H1 (cell line): ENCODE measurements at regions not wholly inside any gene's neighbourhood (a gene's known extent, or its start where the extent isn't known, plus 50 kb on each side); places are given as distances from the start of the nearest gene placed in this dataset.
"Not testable (repeated sequence)": the region's sequence is repeated elsewhere in the genome, so short reads cannot be mapped to it uniquely, and the experiment has no call there.

Source experiments
- POLR2A ChIP-seq, 2 experiments: IDR thresholded peaks; 1 replicate in 1 of 2; 2 replicates in 1 of 2; pipeline ENCODE4 v1.6.1; 2011; ENCODE audit warnings: low read depth in 2 of 2, low read length in 2 of 2, mild to moderate bottlenecking in 2 of 2; ENCODE audit errors: control extremely low read depth in 1 of 2
- POLR2AphosphoS5 ChIP-seq: IDR thresholded peaks from 2 replicates; pipeline ENCODE4 v1.6.1; 2011; ENCODE audit warnings: low read depth, low read length
- SIRT6 ChIP-seq: IDR thresholded peaks from one replicate; pipeline ENCODE4 v1.7.1; 2012; ENCODE audit warnings: low read length, inconsistent platforms
- TAF1 ChIP-seq: IDR thresholded peaks from 2 replicates; pipeline ENCODE4 v1.6.1; 2011; ENCODE audit warnings: mild to moderate bottlenecking, low read depth, low read length
- ZNF274 ChIP-seq: IDR thresholded peaks from 2 replicates; pipeline ENCODE4 v1.7.0; 2012; ENCODE audit warnings: low read length, borderline replicate concordance; ENCODE audit errors: extremely low read depth
- TF ChIP-seq, protein P1 (sequence below), 3 experiments: IDR thresholded peaks; 1 replicate in 2 of 3; 2 replicates in 1 of 3; pipeline versions ENCODE4 v1.5.1 to v1.6.1; 2011; ENCODE audit warnings: low read length in 3 of 3, mild to moderate bottlenecking in 3 of 3, inconsistent platforms in 2 of 3, low read depth in 1 of 3, moderate library complexity in 1 of 3; ENCODE audit not compliant: insufficient read depth in 1 of 3; ENCODE audit errors: control extremely low read depth in 1 of 3
- TF ChIP-seq, protein P2 (sequence below): IDR thresholded peaks from 2 replicates; pipeline ENCODE4 v1.6.1; 2011; ENCODE audit warnings: low read depth, mild to moderate bottlenecking, low read length; ENCODE audit not compliant: insufficient read depth
- TF ChIP-seq, protein P3 (sequence below): IDR thresholded peaks from 2 replicates; pipeline ENCODE4 v1.6.1; 2012; ENCODE audit warnings: low read length, inconsistent platforms

DNA sequence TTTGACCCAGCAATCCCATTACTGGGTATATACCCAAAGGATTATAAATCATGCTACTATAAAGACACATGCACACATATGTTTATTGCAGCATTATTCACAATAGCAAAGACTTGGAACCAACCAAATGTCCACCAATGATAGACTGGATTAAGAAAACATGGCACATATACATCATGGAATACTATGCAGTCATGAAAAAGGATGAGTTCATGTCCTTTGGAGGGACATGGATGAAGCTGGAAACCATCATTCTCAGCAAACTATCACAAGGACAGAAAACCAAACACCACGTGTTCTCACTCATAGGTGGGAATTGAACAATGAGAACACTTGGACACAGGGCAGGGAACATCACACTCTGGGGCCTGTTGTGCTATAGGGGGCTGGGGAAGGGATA, 326.9 kb downstream of the INSIG2 start:
- TF ChIP-seq, protein P1, sequence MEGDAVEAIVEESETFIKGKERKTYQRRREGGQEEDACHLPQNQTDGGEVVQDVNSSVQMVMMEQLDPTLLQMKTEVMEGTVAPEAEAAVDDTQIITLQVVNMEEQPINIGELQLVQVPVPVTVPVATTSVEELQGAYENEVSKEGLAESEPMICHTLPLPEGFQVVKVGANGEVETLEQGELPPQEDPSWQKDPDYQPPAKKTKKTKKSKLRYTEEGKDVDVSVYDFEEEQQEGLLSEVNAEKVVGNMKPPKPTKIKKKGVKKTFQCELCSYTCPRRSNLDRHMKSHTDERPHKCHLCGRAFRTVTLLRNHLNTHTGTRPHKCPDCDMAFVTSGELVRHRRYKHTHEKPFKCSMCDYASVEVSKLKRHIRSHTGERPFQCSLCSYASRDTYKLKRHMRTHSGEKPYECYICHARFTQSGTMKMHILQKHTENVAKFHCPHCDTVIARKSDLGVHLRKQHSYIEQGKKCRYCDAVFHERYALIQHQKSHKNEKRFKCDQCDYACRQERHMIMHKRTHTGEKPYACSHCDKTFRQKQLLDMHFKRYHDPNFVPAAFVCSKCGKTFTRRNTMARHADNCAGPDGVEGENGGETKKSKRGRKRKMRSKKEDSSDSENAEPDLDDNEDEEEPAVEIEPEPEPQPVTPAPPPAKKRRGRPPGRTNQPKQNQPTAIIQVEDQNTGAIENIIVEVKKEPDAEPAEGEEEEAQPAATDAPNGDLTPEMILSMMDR (IDR thresholded peaks at IDR 0.05; ENCODE audit: control extremely low read depth in 1 of 3, insufficient read depth in 1 of 3, low read depth in 1 of 3, low read length in 3 of 3): not testable (repeated sequence)
- TF ChIP-seq POLR2A (IDR thresholded peaks at IDR 0.05; ENCODE audit: control extremely low read depth in 1 of 2, low read depth in 2 of 2, low read length in 2 of 2); SIRT6; ZNF274; POLR2AphosphoS5; TAF1: not testable (repeated sequence)
- TF ChIP-seq, protein P2, sequence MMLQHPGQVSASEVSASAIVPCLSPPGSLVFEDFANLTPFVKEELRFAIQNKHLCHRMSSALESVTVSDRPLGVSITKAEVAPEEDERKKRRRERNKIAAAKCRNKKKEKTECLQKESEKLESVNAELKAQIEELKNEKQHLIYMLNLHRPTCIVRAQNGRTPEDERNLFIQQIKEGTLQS: not testable (repeated sequence)
- TF ChIP-seq, protein P3, sequence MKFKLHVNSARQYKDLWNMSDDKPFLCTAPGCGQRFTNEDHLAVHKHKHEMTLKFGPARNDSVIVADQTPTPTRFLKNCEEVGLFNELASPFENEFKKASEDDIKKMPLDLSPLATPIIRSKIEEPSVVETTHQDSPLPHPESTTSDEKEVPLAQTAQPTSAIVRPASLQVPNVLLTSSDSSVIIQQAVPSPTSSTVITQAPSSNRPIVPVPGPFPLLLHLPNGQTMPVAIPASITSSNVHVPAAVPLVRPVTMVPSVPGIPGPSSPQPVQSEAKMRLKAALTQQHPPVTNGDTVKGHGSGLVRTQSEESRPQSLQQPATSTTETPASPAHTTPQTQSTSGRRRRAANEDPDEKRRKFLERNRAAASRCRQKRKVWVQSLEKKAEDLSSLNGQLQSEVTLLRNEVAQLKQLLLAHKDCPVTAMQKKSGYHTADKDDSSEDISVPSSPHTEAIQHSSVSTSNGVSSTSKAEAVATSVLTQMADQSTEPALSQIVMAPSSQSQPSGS: not testable (repeated sequence)
